HEK293 (cell line): ENCODE measurements at regions not wholly inside any gene's neighbourhood (a gene's known extent, or its start where the extent isn't known, plus 50 kb on each side); places are given as distances from the start of the nearest gene placed in this dataset.

Experiments used
- CTCF ChIA-PET: fragments of 350-600 bp; formaldehyde crosslinking; extraction: SDS; loops from one replicate; lab custom pipeline; 2021; ENCODE audit warnings: antibody characterized with exemption; lab: Yijun Ruan, JAX
- POLR2A ChIA-PET: fragments of 300-600 bp; formaldehyde crosslinking; extraction: SDS; loops from one replicate; lab custom pipeline; 2020; ENCODE audit warnings: antibody characterized with exemption, inconsistent platforms; lab: Yijun Ruan, JAX
- H3K27ac ChIP-seq: fragments of 200-500 bp; sonication (Bioruptor generic); 2 replicates; pipeline ENCODE4 v1.5.1; 2014; ENCODE audit warnings: low read depth, low read length, control low read depth, inconsistent platforms; ENCODE audit errors: extremely low read depth
- H3K36me3 ChIP-seq, 2 experiments: fragments of 200-500 bp in 1 of 2; sonication (Bioruptor generic) in 1 of 2; 1 replicate in 1 of 2; 2 replicates in 1 of 2; pipeline ENCODE4 v1.5.1; 2014 to 2017; ENCODE audit warnings: inconsistent platforms in 2 of 2, low read length in 2 of 2; ENCODE audit not compliant: control insufficient read depth in 2 of 2, insufficient read depth in 1 of 2
- H3K4me1 ChIP-seq: fragments of 200-500 bp; sonication (Bioruptor generic); 2 replicates; pipeline ENCODE4 v1.5.1; 2014; ENCODE audit warnings: mild to moderate bottlenecking, low read length, inconsistent platforms; ENCODE audit not compliant: control insufficient read depth, insufficient read depth
- H3K4me3 ChIP-seq: 2 replicates; pipeline ENCODE4 v1.5.1; 2011; ENCODE audit warnings: low read depth, mild to moderate bottlenecking, control low read depth, low read length, moderate library complexity
- H3K9me3 ChIP-seq: fragments of 200-500 bp; sonication (Bioruptor generic); 2 replicates; pipeline ENCODE4 v1.5.1; 2014; ENCODE audit warnings: low read depth, low read length, inconsistent platforms; ENCODE audit not compliant: control insufficient read depth, insufficient read depth
- GLIS2 ChIP-seq: fragments of 450-650 bp; formaldehyde crosslinking; IDR thresholded peaks from 2 replicates; pipeline ENCODE4 v1.5.1; 2016; ENCODE audit warnings: missing biosample characterization, missing genetic modification characterization
- TSHZ1 ChIP-seq: fragments of 450-650 bp; formaldehyde crosslinking; IDR thresholded peaks from 2 replicates; pipeline ENCODE4 v1.5.1; 2016; ENCODE audit warnings: missing biosample characterization, missing genetic modification characterization, borderline replicate concordance
- ZBTB20 ChIP-seq: fragments of 450-650 bp; formaldehyde crosslinking; IDR thresholded peaks from 2 replicates; pipeline ENCODE4 v1.5.1; 2016; ENCODE audit warnings: missing biosample characterization, missing genetic modification characterization
- ZBTB7A ChIP-seq: fragments of 450-650 bp; formaldehyde crosslinking; IDR thresholded peaks from 2 replicates; pipeline ENCODE4 v1.5.1; 2016; ENCODE audit warnings: low read depth, missing biosample characterization, missing genetic modification characterization
- ZNF114 ChIP-seq: fragments of 450-650 bp; formaldehyde crosslinking; IDR thresholded peaks from 2 replicates; pipeline ENCODE4 v1.5.0; 2017; ENCODE audit warnings: missing biosample characterization, missing genetic modification characterization
- ZNF140 ChIP-seq: fragments of 450-650 bp; formaldehyde crosslinking; IDR thresholded peaks from 2 replicates; pipeline ENCODE4 v1.5.1; 2016; ENCODE audit warnings: missing biosample characterization, missing genetic modification characterization
- ZNF146 ChIP-seq: fragments of 450-650 bp; formaldehyde crosslinking; IDR thresholded peaks from 2 replicates; pipeline ENCODE4 v1.5.1; 2016; ENCODE audit warnings: missing biosample characterization, missing genetic modification characterization
- ZNF174 ChIP-seq: fragments of 450-650 bp; formaldehyde crosslinking; IDR thresholded peaks from 2 replicates; pipeline ENCODE4 v1.5.0; 2017; ENCODE audit warnings: missing biosample characterization, mild to moderate bottlenecking, missing genetic modification characterization
- ZNF223 ChIP-seq: fragments of 450-650 bp; formaldehyde crosslinking; IDR thresholded peaks from 2 replicates; pipeline ENCODE4 v1.5.1; 2016; ENCODE audit warnings: missing biosample characterization, missing genetic modification characterization
- ZNF239 ChIP-seq: fragments of 450-650 bp; formaldehyde crosslinking; IDR thresholded peaks from 2 replicates; pipeline ENCODE4 v1.5.1; 2016; ENCODE audit warnings: missing biosample characterization, missing genetic modification characterization
- ZNF280D ChIP-seq: fragments of 450-650 bp; formaldehyde crosslinking; IDR thresholded peaks from 2 replicates; pipeline ENCODE4 v1.5.1; 2016; ENCODE audit warnings: missing biosample characterization, missing genetic modification characterization
- ZNF311 ChIP-seq: fragments of 450-650 bp; formaldehyde crosslinking; IDR thresholded peaks from 2 replicates; pipeline ENCODE4 v1.5.1; 2017; ENCODE audit warnings: missing biosample characterization, missing genetic modification characterization, borderline replicate concordance
- ZNF324 ChIP-seq: fragments of 450-650 bp; formaldehyde crosslinking; IDR thresholded peaks from 2 replicates; pipeline ENCODE4 v1.5.1; 2016; ENCODE audit warnings: missing biosample characterization, missing genetic modification characterization
- ZNF341 ChIP-seq: fragments of 450-650 bp; formaldehyde crosslinking; IDR thresholded peaks from 2 replicates; pipeline ENCODE4; 2016; ENCODE audit warnings: low read depth, missing biosample characterization, missing genetic modification characterization
- ZNF544 ChIP-seq: fragments of 450-650 bp; formaldehyde crosslinking; IDR thresholded peaks from 2 replicates; pipeline ENCODE4 v1.5.0; 2017; ENCODE audit warnings: missing biosample characterization, missing genetic modification characterization
- ZNF560 ChIP-seq: fragments of 450-650 bp; formaldehyde crosslinking; IDR thresholded peaks from 2 replicates; pipeline ENCODE4 v1.5.1; 2017; ENCODE audit warnings: missing biosample characterization, missing genetic modification characterization, borderline replicate concordance
- ZNF610 ChIP-seq: fragments of 450-650 bp; formaldehyde crosslinking; IDR thresholded peaks from 2 replicates; pipeline ENCODE4 v1.5.1; 2016; ENCODE audit warnings: missing biosample characterization, missing genetic modification characterization, borderline replicate concordance
- ZNF629 ChIP-seq: fragments of 450-650 bp; formaldehyde crosslinking; IDR thresholded peaks from 2 replicates; pipeline ENCODE4 v1.5.1; 2017; ENCODE audit warnings: missing biosample characterization, missing genetic modification characterization
- ZNF707 ChIP-seq: fragments of 450-650 bp; formaldehyde crosslinking; IDR thresholded peaks from 2 replicates; pipeline ENCODE4 v1.5.1; 2016; ENCODE audit warnings: missing biosample characterization, missing genetic modification characterization
- ZNF747 ChIP-seq: fragments of 450-650 bp; formaldehyde crosslinking; IDR thresholded peaks from 2 replicates; pipeline ENCODE4 v1.5.1; 2016; ENCODE audit warnings: missing biosample characterization, missing genetic modification characterization
- ZNF768 ChIP-seq: fragments of 450-650 bp; formaldehyde crosslinking; IDR thresholded peaks from 2 replicates; pipeline ENCODE4 v1.5.1; 2018; ENCODE audit warnings: missing biosample characterization, mild to moderate bottlenecking, missing genetic modification characterization
- ZNF776 ChIP-seq: fragments of 450-650 bp; formaldehyde crosslinking; IDR thresholded peaks from 2 replicates; pipeline ENCODE4 v1.5.0; 2017; ENCODE audit warnings: missing biosample characterization, missing genetic modification characterization, borderline replicate concordance
- ZSCAN23 ChIP-seq: fragments of 450-650 bp; formaldehyde crosslinking; IDR thresholded peaks from 2 replicates; pipeline ENCODE4 v1.5.1; 2016; ENCODE audit warnings: missing biosample characterization, missing genetic modification characterization
- TF ChIP-seq, protein P1 (sequence below): fragments of 450-650 bp; formaldehyde crosslinking; IDR thresholded peaks from 2 replicates; pipeline ENCODE4 v1.5.1; 2016; ENCODE audit warnings: missing biosample characterization, missing genetic modification characterization, low read depth
- TF ChIP-seq, protein P2 (sequence below): fragments of 450-650 bp; IDR thresholded peaks from 2 replicates; pipeline ENCODE4 v1.5.1; 2018; ENCODE audit warnings: missing biosample characterization, mild to moderate bottlenecking, missing genetic modification characterization

GRCh38 chr4:171221181-171221580 lies 592.0 kb upstream of the GALNTL6 start:
- Histone ChIP-seq H3K27ac (no peak overlapping the region), H3K9me3 (no peaks in the 10 kb centered on the region), H3K4me3 (no peak overlapping the region), H3K4me1 (no peaks in the 10 kb centered on the region), H3K36me3 (no peaks in the 10 kb centered on the region)
- POLR2A ChIA-PET = no interaction called here
- TF ChIP-seq ZNF776 (tag by site-specific recombination) (no peak), ZNF140 (tag by site-specific recombination) (no peak), ZBTB20 (no peak), ZNF707 (tag by site-specific recombination) (no peak), ZNF223 (tag by site-specific recombination) (no peak)
- CTCF ChIA-PET = no interaction called here

GRCh38 chr4:171203425-171203824 lies 609.8 kb upstream of the GALNTL6 start:
- no peak overlapping the region for H3K27ac ChIP-seq
- ChIA-PET CTCF (no interaction called here), POLR2A (no interaction called here)
- no peaks in the 10 kb centered on the region for H3K4me1 ChIP-seq
- no peak overlapping the region for H3K4me3 ChIP-seq
- no peaks in the 10 kb centered on the region for H3K9me3 ChIP-seq
- TF ChIP-seq GLIS2 (tag by site-specific recombination) (no peak), ZNF311 (tag by site-specific recombination) (no peak), ZSCAN23 (no peak), ZNF629 (tag by site-specific recombination) (no peak), ZBTB7A (no peak), ZNF560 (tag by site-specific recombination) (no peak), ZNF280D (no peak), ZNF174 (tag by site-specific recombination) (no peak), ZNF544 (no peak), ZNF610 (tag by site-specific recombination) (no peak), ZNF768 (tag by site-specific recombination) (no peak), ZBTB20 (no peak), ZNF341 (tag by site-specific recombination) (no peak)
- no peaks in the 10 kb centered on the region for H3K36me3 ChIP-seq

GRCh38 chr4:171202908-171203307 lies 610.3 kb upstream of the GALNTL6 start:
- Histone ChIP-seq H3K4me3 (no peak overlapping the region), H3K4me1 (no peaks in the 10 kb centered on the region), H3K36me3 (no peaks in the 10 kb centered on the region), H3K27ac (no peak overlapping the region), H3K9me3 (no peaks in the 10 kb centered on the region)
- CTCF ChIA-PET = no interaction called here
- POLR2A ChIA-PET = no interaction called here
- no peak for TF ChIP-seq ZNF747
- no peak for TF ChIP-seq TSHZ1 (tag by site-specific recombination)
- no peak for TF ChIP-seq ZNF239
- TF ChIP-seq, protein P1, sequence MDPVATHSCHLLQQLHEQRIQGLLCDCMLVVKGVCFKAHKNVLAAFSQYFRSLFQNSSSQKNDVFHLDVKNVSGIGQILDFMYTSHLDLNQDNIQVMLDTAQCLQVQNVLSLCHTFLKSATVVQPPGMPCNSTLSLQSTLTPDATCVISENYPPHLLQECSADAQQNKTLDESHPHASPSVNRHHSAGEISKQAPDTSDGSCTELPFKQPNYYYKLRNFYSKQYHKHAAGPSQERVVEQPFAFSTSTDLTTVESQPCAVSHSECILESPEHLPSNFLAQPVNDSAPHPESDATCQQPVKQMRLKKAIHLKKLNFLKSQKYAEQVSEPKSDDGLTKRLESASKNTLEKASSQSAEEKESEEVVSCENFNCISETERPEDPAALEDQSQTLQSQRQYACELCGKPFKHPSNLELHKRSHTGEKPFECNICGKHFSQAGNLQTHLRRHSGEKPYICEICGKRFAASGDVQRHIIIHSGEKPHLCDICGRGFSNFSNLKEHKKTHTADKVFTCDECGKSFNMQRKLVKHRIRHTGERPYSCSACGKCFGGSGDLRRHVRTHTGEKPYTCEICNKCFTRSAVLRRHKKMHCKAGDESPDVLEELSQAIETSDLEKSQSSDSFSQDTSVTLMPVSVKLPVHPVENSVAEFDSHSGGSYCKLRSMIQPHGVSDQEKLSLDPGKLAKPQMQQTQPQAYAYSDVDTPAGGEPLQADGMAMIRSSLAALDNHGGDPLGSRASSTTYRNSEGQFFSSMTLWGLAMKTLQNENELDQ (tag by site-specific recombination) = no peak
- TF ChIP-seq ZNF114 (tag by site-specific recombination) = no peak
- no peak for TF ChIP-seq ZNF324 (tag by site-specific recombination)
- no peak for TF ChIP-seq ZNF146 (tag by site-specific recombination)
- TF ChIP-seq, protein P2, sequence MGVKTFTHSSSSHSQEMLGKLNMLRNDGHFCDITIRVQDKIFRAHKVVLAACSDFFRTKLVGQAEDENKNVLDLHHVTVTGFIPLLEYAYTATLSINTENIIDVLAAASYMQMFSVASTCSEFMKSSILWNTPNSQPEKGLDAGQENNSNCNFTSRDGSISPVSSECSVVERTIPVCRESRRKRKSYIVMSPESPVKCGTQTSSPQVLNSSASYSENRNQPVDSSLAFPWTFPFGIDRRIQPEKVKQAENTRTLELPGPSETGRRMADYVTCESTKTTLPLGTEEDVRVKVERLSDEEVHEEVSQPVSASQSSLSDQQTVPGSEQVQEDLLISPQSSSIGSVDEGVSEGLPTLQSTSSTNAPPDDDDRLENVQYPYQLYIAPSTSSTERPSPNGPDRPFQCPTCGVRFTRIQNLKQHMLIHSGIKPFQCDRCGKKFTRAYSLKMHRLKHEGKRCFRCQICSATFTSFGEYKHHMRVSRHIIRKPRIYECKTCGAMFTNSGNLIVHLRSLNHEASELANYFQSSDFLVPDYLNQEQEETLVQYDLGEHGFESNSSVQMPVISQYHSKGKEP (tag by site-specific recombination) = no peak
